CD4-positive, alpha-beta T cell (primary cell): ENCODE measurements at regions not wholly inside any gene's neighbourhood (a gene's known extent, or its start where the extent isn't known, plus 50 kb on each side); places are given as distances from the start of the nearest gene placed in this dataset.
"Not testable (repeated sequence)": the region's sequence is repeated elsewhere in the genome, so short reads cannot be mapped to it uniquely, and the experiment has no call there.

Experiments
- ATAC-seq: fragments of 200-7000 bp; cut with Tn5 transposase; one replicate; pipeline ENCODE4 v1.10.0; 2022; ENCODE audit warnings: mild to moderate bottlenecking; ENCODE audit not compliant: poor library complexity
- CTCF ChIA-PET: fragments of 350-600 bp; sonication (Branson Sonifier 250); formaldehyde crosslinking; loops from one replicate; lab custom pipeline; 2021; ENCODE audit warnings: antibody characterized with exemption, inconsistent platforms; lab: Charles Lee
- POLR2A ChIA-PET: fragments of 350-600 bp; sonication (Branson Sonifier 250); formaldehyde crosslinking; loops from one replicate; lab custom pipeline; 2021; ENCODE audit warnings: antibody characterized with exemption, inconsistent platforms; lab: Charles Lee
- DNase-seq, 14 experiments: peaks; one replicate each; pipeline ENCODE4 v3.0.0-alpha.2; 2013 to 2020; ENCODE audit warnings: mixed read lengths in 2 of 14
- H3K27ac ChIP-seq, 2 donors: one replicate each; pipeline versions ENCODE4 v1.5.1 to v1.7.0; 2013; ENCODE audit warnings: low read length in 2 of 2, low read depth in 1 of 2, mild to moderate bottlenecking in 1 of 2
- H3K27me3 ChIP-seq, 2 experiments: 1 replicate in 1 of 2; 2 replicates in 1 of 2; pipeline versions ENCODE4 v1.6.1 to v1.7.0; 2013; ENCODE audit warnings: low read length in 2 of 2, control low read depth in 1 of 2, mild to moderate bottlenecking in 1 of 2, moderate library complexity in 1 of 2; ENCODE audit not compliant: insufficient read depth in 2 of 2, control insufficient read depth in 1 of 2
- H3K36me3 ChIP-seq: one replicate; pipeline ENCODE4 v1.6.1; 2013; ENCODE audit warnings: low read length, control low read depth; ENCODE audit not compliant: insufficient read depth
- H3K4me1 ChIP-seq: one replicate; pipeline ENCODE4 v1.6.1; 2013; ENCODE audit warnings: low read length, control low read depth; ENCODE audit not compliant: insufficient read depth
- H3K4me3 ChIP-seq: one replicate; pipeline ENCODE4 v1.5.1; 2013; ENCODE audit warnings: mild to moderate bottlenecking, low read length, moderate library complexity
- H3K9me3 ChIP-seq, 2 experiments: 1 replicate in 1 of 2; 2 replicates in 1 of 2; pipeline versions ENCODE4 v1.6.1 to v1.7.0; 2013; ENCODE audit warnings: low read length in 2 of 2, mild to moderate bottlenecking in 2 of 2, control low read depth in 1 of 2, moderate library complexity in 1 of 2; ENCODE audit not compliant: control insufficient read depth in 1 of 2, insufficient read depth in 1 of 2
- H3K27ac Mint-ChIP-seq: one replicate; pipeline ENCODE4 v1.8.0; 2020; ENCODE audit warnings: mixed read lengths
- H3K27me3 Mint-ChIP-seq: one replicate; pipeline ENCODE4 v1.8.0; 2021; ENCODE audit warnings: mixed read lengths
- H3K36me3 Mint-ChIP-seq: one replicate; pipeline ENCODE4 v1.8.0; 2021; ENCODE audit warnings: low read depth, mixed read lengths
- H3K4me1 Mint-ChIP-seq: one replicate; pipeline ENCODE4 v1.8.0; 2021; ENCODE audit warnings: low read depth, mixed read lengths
- H3K4me3 Mint-ChIP-seq: one replicate; pipeline ENCODE4 v1.8.0; 2020; ENCODE audit warnings: mild to moderate bottlenecking, mixed read lengths
- H3K9me3 Mint-ChIP-seq: one replicate; pipeline ENCODE4 v1.8.0; 2020; ENCODE audit warnings: mixed read lengths
- intact Hi-C, 2 experiments: fragments of 100-400 bp; cut with DNase I in 1 of 2; cut with micrococcal nuclease in 1 of 2; formaldehyde crosslinking; loops; one replicate each; pipeline versions ENCODE4 v1.15.1 to v1.9.0; 2023 to 2025; cut with DNase I, micrococcal nuclease
- TF ChIP-seq, protein P1 (sequence below): fragments of 200-600 bp; IDR thresholded peaks from one replicate; pipeline ENCODE4 v1.8.0; 2022; ENCODE audit warnings: antibody characterized with exemption, mild to moderate bottlenecking

DNA sequence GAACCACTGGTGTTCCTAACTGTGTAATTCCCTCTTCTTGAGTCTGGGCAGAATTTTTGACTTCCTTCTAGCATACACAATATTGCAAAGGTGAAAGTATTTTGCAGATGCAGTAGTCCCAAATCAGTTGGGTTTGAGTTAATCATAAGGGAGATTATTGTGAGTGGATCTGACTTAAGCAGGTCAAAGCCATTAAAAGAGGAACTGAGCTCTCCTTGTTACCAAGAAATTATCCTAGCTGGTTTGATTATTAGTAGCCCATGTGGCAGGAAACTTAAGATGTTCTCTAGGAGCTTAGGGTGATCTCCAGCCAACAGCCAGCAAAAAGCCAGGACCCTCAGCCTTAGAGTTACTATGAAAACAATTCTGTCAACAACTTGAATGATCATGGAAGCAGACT lies 221.8 kb downstream of the RPIA start:
- Histone ChIP-seq H3K36me3 (no peaks in the 10 kb centered on the region), H3K27me3 (peaks cover 3 to 14% of the 10 kb centered on the region in 2 experiments), H3K4me1 (no peaks in the 10 kb centered on the region), H3K27ac (no peak overlapping the region), H3K9me3 (no peaks in the 10 kb centered on the region), H3K4me3 (no peak overlapping the region)
- Mint-ChIP-seq H3K36me3 (no peaks in the 10 kb centered on the region), H3K9me3 (no peaks in the 10 kb centered on the region), H3K4me1 (no peaks in the 10 kb centered on the region), H3K27ac (no peak overlapping the region), H3K27me3 (no peaks in the 10 kb centered on the region), H3K4me3 (no peak overlapping the region)
- TF ChIP-seq, protein P1, sequence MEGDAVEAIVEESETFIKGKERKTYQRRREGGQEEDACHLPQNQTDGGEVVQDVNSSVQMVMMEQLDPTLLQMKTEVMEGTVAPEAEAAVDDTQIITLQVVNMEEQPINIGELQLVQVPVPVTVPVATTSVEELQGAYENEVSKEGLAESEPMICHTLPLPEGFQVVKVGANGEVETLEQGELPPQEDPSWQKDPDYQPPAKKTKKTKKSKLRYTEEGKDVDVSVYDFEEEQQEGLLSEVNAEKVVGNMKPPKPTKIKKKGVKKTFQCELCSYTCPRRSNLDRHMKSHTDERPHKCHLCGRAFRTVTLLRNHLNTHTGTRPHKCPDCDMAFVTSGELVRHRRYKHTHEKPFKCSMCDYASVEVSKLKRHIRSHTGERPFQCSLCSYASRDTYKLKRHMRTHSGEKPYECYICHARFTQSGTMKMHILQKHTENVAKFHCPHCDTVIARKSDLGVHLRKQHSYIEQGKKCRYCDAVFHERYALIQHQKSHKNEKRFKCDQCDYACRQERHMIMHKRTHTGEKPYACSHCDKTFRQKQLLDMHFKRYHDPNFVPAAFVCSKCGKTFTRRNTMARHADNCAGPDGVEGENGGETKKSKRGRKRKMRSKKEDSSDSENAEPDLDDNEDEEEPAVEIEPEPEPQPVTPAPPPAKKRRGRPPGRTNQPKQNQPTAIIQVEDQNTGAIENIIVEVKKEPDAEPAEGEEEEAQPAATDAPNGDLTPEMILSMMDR: no peak
- no peak for ATAC-seq
- intact Hi-C loops: no loop called here
- ChIA-PET POLR2A (no interaction called here), CTCF (no interaction called here)
- no peak for DNase-seq

DNA sequence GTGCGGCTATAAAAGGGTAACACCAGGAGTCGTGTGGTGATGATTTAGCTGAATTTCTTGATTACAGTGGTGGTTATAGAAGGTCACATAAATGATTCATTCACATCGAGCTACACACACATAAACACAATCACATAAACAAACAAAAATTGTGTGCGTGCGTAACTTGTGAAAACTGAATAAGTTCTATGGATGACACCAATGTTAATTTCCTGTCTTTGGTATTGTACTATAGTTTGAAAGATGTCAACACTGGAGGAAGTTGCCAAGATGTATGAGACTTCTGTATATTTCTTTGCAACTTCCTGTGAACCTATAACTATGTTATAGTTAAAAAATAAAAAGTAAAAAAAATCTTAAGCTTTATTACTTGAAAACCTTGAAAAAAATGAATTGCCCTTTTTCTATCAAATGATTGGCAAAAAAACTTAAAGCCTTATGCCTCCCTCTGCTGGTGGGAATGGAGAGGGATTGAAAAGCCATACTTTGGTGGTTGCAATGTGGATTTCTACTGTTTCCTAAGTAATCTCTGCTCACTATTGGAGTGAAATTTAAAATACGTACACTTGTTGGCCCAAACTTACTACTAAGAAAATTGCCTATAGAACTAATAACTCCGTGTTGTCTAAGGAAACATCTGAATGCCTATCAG lies 227.7 kb downstream of the RPIA start:
- H3K4me3 Mint-ChIP-seq: no peak overlapping the region
- CTCF ChIA-PET: no interaction called here
- peak; percentile 29 for ATAC-seq

DNA sequence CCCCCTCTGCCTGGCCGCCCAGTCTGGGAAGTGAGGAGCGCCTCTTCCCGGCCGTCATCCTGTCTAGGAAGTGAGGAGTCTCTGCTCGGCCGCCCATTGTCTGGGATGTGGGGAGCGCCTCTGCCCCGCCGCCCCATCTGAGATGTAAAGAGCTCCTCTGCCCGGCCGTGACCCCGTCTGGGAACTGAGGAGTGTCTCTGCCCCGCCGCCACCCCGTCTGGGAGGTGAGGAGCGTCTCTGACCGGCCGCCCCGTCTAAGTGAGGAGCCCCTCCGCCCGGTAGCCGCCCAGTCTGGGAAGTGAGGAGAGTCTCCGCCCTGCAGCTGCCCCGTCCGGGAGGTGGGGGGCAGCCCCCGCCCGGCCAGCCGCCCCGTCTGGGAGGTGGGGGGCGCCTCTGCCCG lies 228.9 kb downstream of the RPIA start:
- not testable (repeated sequence) for H3K27ac Mint-ChIP-seq, ATAC-seq

More for the DNA sequence above, 227.7 kb downstream of the RPIA start:
- H3K27ac ChIP-seq: no peak overlapping the region
- Mint-ChIP-seq H3K27ac (no peak overlapping the region), H3K9me3 (no peaks in the 10 kb centered on the region), H3K4me1 (no peaks in the 10 kb centered on the region), H3K36me3 (no peaks in the 10 kb centered on the region), H3K27me3 (no peaks in the 10 kb centered on the region)
- TF ChIP-seq, protein P1: peak; percentile 28
- DNase-seq: peak in 4 of 14 experiments; percentile 1 to 31 (median 14)
- peaks cover 0 to 7% of the 10 kb centered on the region in 2 experiments for H3K27me3 ChIP-seq
- H3K4me3 ChIP-seq: no peak overlapping the region
- intact Hi-C loops: loop anchor here (1.0 to 5.0 kb wide), 3 partner anchors 39 to 182 kb away; no protein-coding TSS in a partner anchor
- H3K4me1 ChIP-seq: no peaks in the 10 kb centered on the region
- no peaks in the 10 kb centered on the region for H3K9me3 ChIP-seq
- H3K36me3 ChIP-seq: no peaks in the 10 kb centered on the region
- POLR2A ChIA-PET: interaction anchor here (0.7 kb wide), 1 partner anchor 8 kb away, joined by 3 read pairs; no protein-coding TSS in a partner anchor

DNA sequence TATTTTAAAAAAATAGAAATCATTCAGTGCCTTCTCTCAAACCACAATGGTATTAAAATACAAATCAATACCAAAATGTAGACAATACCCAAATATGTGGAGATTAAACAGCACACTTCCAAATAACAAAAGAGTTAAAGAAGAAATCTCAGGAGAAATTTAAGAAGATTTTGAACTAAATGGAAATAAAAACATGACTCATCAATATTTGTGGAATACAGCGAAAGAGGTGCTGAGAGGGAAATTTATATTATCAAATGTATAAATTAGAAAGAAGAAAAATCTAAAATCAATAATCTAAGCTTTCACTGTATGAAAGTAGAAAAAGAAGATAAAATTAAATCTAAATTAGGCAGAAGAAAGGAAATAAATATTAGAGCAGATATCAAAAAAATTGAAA lies 233.1 kb downstream of the RPIA start:
- no peak for DNase-seq
- CTCF ChIA-PET: no interaction called here
- ATAC-seq: no peak
- no peaks in the 10 kb centered on the region for H3K36me3 ChIP-seq
- no peaks in the 10 kb centered on the region for H3K27me3 ChIP-seq
- intact Hi-C loops: no loop called here
- no peaks in the 10 kb centered on the region for H3K9me3 Mint-ChIP-seq
- no peaks in the 10 kb centered on the region for H3K27me3 Mint-ChIP-seq
- TF ChIP-seq, protein P1: no peak
- H3K9me3 ChIP-seq: no peaks in the 10 kb centered on the region
- H3K4me3 ChIP-seq: no peak overlapping the region
- no peaks in the 10 kb centered on the region for H3K36me3 Mint-ChIP-seq
- no peaks in the 10 kb centered on the region for H3K4me1 Mint-ChIP-seq
- POLR2A ChIA-PET: no interaction called here
- H3K27ac Mint-ChIP-seq: no peak overlapping the region
- H3K4me1 ChIP-seq: no peaks in the 10 kb centered on the region
- H3K4me3 Mint-ChIP-seq: no peak overlapping the region
- no peak overlapping the region for H3K27ac ChIP-seq

More for the DNA sequence above, 228.9 kb downstream of the RPIA start:
- H3K4me1 ChIP-seq, H3K4me1 Mint-ChIP-seq, DNase-seq, H3K9me3 ChIP-seq, intact Hi-C loops, H3K9me3 Mint-ChIP-seq, H3K27ac ChIP-seq, H3K36me3 Mint-ChIP-seq, H3K27me3 ChIP-seq, H3K4me3 ChIP-seq, H3K27me3 Mint-ChIP-seq, H3K4me3 Mint-ChIP-seq, H3K36me3 ChIP-seq, POLR2A ChIA-PET, CTCF ChIA-PET: not testable (repeated sequence)
